ENCODE measurements at regions not wholly inside any gene's neighbourhood (a gene's known extent, or its start where the extent isn't known, plus 50 kb on each side); places are given as distances from the start of the nearest gene placed in this dataset.

DNA sequence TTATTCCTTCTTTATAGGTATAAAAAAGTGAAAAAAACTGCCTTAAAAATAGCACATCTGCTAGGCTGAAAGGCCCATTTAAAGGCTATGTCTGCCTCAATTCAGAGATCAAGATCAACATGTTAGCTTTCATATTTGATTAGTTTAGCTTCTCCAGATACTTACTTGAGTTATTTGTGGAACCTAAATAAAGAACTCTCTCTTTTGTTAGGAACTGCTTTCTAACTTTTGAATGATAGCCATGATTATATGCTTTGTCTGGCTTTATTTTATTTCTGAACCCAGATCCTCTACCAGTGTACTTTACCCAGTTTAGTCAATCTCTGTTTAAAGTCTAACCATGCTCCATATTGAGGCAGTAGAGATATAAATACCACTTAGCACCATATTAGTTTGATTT, 515.5 kb upstream of the SEMA3D start:
- Histone ChIP-seq H3K4me1 (no peaks in the 10 kb centered on the region), H3K36me3 (no peaks in the 10 kb centered on the region), H3K27me3 (no peaks in the 10 kb centered on the region), H3K9me3 (no peaks in the 10 kb centered on the region), H3K4me3 (no peak overlapping the region), H3K27ac (no peak overlapping the region)
- DNase-seq (ENCODE audit: low spot score in 2 of 2) = no peak
- intact Hi-C loops (cut with DNase I) = no loop called here
- TF ChIP-seq, protein P1, sequence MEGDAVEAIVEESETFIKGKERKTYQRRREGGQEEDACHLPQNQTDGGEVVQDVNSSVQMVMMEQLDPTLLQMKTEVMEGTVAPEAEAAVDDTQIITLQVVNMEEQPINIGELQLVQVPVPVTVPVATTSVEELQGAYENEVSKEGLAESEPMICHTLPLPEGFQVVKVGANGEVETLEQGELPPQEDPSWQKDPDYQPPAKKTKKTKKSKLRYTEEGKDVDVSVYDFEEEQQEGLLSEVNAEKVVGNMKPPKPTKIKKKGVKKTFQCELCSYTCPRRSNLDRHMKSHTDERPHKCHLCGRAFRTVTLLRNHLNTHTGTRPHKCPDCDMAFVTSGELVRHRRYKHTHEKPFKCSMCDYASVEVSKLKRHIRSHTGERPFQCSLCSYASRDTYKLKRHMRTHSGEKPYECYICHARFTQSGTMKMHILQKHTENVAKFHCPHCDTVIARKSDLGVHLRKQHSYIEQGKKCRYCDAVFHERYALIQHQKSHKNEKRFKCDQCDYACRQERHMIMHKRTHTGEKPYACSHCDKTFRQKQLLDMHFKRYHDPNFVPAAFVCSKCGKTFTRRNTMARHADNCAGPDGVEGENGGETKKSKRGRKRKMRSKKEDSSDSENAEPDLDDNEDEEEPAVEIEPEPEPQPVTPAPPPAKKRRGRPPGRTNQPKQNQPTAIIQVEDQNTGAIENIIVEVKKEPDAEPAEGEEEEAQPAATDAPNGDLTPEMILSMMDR (IDR thresholded peaks at IDR 0.05) = no peak

DNA sequence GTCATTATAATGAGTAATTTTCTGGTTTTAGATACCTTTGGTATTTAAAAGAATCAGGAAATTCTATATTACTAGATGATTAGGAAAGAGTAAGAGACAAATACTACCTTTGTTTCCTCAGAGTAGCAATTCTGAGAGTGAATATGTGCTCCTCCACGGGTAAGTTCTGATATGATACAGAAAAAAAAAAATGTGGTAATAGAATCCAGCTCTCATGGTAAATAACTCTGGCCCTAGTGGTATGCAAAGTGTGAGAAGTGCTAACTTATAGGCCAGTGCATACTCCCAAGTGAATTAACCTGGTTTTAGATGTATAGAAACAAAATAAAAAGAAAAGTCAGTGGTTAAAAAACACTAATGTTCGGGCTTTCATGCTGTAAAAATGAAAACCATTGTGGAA, 512.6 kb upstream of the SEMA3D start:
- Histone ChIP-seq H3K9me3 (no peaks in the 10 kb centered on the region), H3K4me3 (no peak overlapping the region), H3K36me3 (no peaks in the 10 kb centered on the region), H3K4me1 (no peaks in the 10 kb centered on the region), H3K27ac (no peak overlapping the region), H3K27me3 (no peaks in the 10 kb centered on the region)
- TF ChIP-seq, protein P1 (IDR thresholded peaks at IDR 0.05) = no peak
- DNase-seq (ENCODE audit: low spot score in 2 of 2) = no peak
- intact Hi-C loops (cut with DNase I) = no loop called here

DNA sequence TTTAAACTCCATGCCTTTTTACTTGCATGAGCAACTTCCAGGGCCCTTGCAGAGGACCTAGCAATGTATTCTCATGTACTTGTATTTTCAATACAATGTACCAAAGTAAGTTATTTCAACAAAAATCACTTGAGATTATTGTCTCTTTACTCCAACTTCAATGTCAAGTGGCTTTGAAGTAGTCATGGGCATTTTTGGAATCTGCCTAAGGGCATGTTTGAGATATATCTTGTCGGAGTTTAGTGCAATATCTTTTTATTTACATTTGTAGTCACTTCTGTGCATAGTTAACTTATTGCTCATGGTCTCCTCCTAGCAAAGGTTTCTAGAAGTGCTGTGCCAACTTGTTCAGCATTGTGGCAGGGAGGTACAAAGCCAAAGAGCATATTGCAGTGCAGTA, 508.7 kb upstream of the SEMA3D start:
- no peaks in the 10 kb centered on the region for H3K36me3 ChIP-seq
- no peak overlapping the region for H3K27ac ChIP-seq
- intact Hi-C loops (cut with DNase I) = no loop called here
- no peak overlapping the region for H3K4me3 ChIP-seq
- no peaks in the 10 kb centered on the region for H3K27me3 ChIP-seq
- TF ChIP-seq, protein P1 (IDR thresholded peaks at IDR 0.05) = no peak
- H3K4me1 ChIP-seq = no peaks in the 10 kb centered on the region
- no peaks in the 10 kb centered on the region for H3K9me3 ChIP-seq
- DNase-seq (ENCODE audit: low spot score in 2 of 2) = no peak

DNA sequence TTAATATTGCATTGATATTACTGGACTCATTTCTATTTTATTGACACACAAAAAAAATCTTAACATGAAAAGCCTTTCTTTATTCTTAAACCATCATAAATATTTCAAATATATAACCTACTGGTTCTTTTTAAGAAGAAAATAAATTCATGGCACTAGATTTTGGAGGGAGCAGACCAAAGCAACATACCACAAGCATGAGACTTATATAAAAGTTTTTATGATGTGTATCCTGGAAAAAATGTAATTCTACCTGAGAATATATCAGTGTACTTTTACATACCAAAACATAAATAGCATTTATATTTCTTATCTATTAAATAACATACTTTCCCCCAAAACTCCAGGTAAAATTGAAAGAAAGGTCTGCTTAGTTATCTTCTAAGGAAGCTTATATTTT, 508.2 kb upstream of the SEMA3D start:
- H3K27me3 ChIP-seq = no peaks in the 10 kb centered on the region
- DNase-seq (ENCODE audit: low spot score in 2 of 2) = no peak
- no peaks in the 10 kb centered on the region for H3K9me3 ChIP-seq
- TF ChIP-seq, protein P1 (IDR thresholded peaks at IDR 0.05) = no peak
- no peak overlapping the region for H3K4me3 ChIP-seq
- no peaks in the 10 kb centered on the region for H3K36me3 ChIP-seq
- H3K27ac ChIP-seq = no peak overlapping the region
- intact Hi-C loops (cut with DNase I) = no loop called here
- no peaks in the 10 kb centered on the region for H3K4me1 ChIP-seq

DNA sequence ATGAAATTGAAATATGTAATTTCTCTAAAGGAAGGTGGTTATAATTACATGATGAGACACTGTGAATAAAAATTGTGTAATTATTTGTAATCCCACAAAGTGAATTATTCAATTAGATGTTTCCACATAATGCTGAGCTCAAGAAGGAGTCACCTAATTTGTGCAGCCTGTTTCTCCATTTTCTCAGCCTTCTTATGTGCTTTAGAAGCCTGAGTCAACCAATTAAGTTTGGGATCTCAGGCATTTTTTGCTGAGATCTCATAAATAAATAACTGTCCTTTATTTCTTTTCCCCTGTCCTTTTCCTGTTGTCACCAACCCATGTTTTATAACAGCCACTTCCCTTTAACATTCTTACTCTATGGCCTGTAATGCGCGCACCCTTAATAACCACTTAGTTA, 506.5 kb upstream of the SEMA3D start:
- no peak for DNase-seq (ENCODE audit: low spot score in 2 of 2)
- no peaks in the 10 kb centered on the region for H3K9me3 ChIP-seq
- TF ChIP-seq, protein P1 (IDR thresholded peaks at IDR 0.05) = no peak
- intact Hi-C loops (cut with DNase I) = no loop called here
- no peak overlapping the region for H3K4me3 ChIP-seq
- no peaks in the 10 kb centered on the region for H3K27me3 ChIP-seq
- no peak overlapping the region for H3K27ac ChIP-seq
- H3K36me3 ChIP-seq = no peaks in the 10 kb centered on the region
- no peaks in the 10 kb centered on the region for H3K4me1 ChIP-seq

DNA sequence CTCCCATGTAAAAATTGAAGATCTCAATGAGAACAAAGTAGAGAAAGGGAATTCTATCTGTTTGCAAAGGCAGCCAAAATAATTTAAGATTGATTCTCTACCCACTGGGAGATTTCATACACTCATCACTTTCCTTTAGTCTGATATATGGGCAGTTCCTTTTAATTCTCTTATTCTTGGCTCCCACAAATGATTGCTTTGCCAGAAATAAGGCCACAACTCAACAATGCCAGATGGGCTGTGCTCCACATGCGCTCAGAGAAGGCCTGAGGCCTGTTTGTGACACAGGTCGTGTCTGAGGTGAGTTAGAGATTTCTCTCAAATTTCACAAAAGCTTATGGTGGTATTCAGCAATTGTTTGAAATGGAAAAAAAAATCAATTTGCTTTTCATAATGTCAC, 501.9 kb upstream of the SEMA3D start:
- TF ChIP-seq, protein P1 (IDR thresholded peaks at IDR 0.05) = no peak
- DNase-seq (ENCODE audit: low spot score in 2 of 2) = no peak
- Histone ChIP-seq H3K9me3 (no peaks in the 10 kb centered on the region), H3K27ac (no peak overlapping the region), H3K4me3 (no peak overlapping the region), H3K4me1 (no peaks in the 10 kb centered on the region), H3K36me3 (no peaks in the 10 kb centered on the region), H3K27me3 (no peaks in the 10 kb centered on the region)
- intact Hi-C loops (cut with DNase I) = no loop called here

Data from ascending aorta (tissue), 2 donors.